HepG2 (cell line): ENCODE measurements at regions not wholly inside any gene's neighbourhood (a gene's known extent, or its start where the extent isn't known, plus 50 kb on each side); places are given as distances from the start of the nearest gene placed in this dataset.
A peak's percentile ranks its signal among the peaks of the same experiment; 100 is the strongest.

Experiments used
- NFATC3 ChIP-seq: sonication (generic); formaldehyde crosslinking; IDR thresholded peaks from 2 replicates; pipeline ENCODE4 v1.5.1; 2020; ENCODE audit warnings: mild to moderate bottlenecking, missing genetic modification reagents
- SNRNP70 ChIP-seq: fragments of 200-400 bp; formaldehyde crosslinking; IDR thresholded peaks from 2 replicates; pipeline ENCODE4 v1.6.1; 2017; ENCODE audit warnings: mild to moderate bottlenecking, low read depth, low read length, moderate library complexity
- ZKSCAN5 ChIP-seq: sonication (generic); formaldehyde crosslinking; IDR thresholded peaks from 2 replicates; pipeline ENCODE4 v1.5.1; 2020; ENCODE audit warnings: mild to moderate bottlenecking, missing genetic modification reagents
- ZNF350 ChIP-seq: sonication (generic); formaldehyde crosslinking; IDR thresholded peaks from 2 replicates; pipeline ENCODE4 v1.4.0; 2020; ENCODE audit warnings: mild to moderate bottlenecking, low read depth, missing genetic modification reagents, borderline replicate concordance
- ZNF354B ChIP-seq: sonication (generic); formaldehyde crosslinking; IDR thresholded peaks from 2 replicates; pipeline ENCODE4 v1.8.0; 2022; ENCODE audit warnings: mild to moderate bottlenecking, missing genetic modification reagents
- TF ChIP-seq, protein P1 (sequence below): sonication (generic); formaldehyde crosslinking; IDR thresholded peaks from 2 replicates; pipeline ENCODE4 v1.4.0; 2020; ENCODE audit warnings: missing genetic modification reagents, borderline replicate concordance
- TF ChIP-seq, protein P2 (sequence below): sonication (generic); formaldehyde crosslinking; IDR thresholded peaks from 2 replicates; pipeline ENCODE4 v1.5.0; 2020; ENCODE audit warnings: mild to moderate bottlenecking, missing genetic modification reagents
- TF ChIP-seq, protein P3 (sequence below): IDR thresholded peaks from 2 replicates; pipeline ENCODE4 v1.6.1; 2012; ENCODE audit warnings: inconsistent platforms
- TF ChIP-seq, protein P4 (sequence below): sonication (generic); formaldehyde crosslinking; IDR thresholded peaks from 2 replicates; pipeline ENCODE4 v1.8.0; 2022; ENCODE audit warnings: mild to moderate bottlenecking, missing genetic modification reagents, borderline replicate concordance
- TF ChIP-seq, protein P5 (sequence below): sonication (generic); formaldehyde crosslinking; IDR thresholded peaks from 2 replicates; pipeline ENCODE4 v1.8.0; 2023; ENCODE audit warnings: mild to moderate bottlenecking, missing genetic modification reagents
- TF ChIP-seq, protein P6 (sequence below): sonication (generic); formaldehyde crosslinking; IDR thresholded peaks from 2 replicates; pipeline ENCODE4 v1.9.0; 2022; ENCODE audit warnings: low read depth, missing genetic modification reagents
- TF ChIP-seq, protein P7 (sequence below), 2 experiments: sonication (generic) in 1 of 2; formaldehyde crosslinking in 1 of 2; IDR thresholded peaks; 2 replicates each; pipeline versions ENCODE4 v1.4.0 to v1.6.1; 2016 to 2020; ENCODE audit warnings: borderline replicate concordance in 1 of 2, low read depth in 1 of 2, mild to moderate bottlenecking in 1 of 2, missing genetic modification reagents in 1 of 2

DNA sequence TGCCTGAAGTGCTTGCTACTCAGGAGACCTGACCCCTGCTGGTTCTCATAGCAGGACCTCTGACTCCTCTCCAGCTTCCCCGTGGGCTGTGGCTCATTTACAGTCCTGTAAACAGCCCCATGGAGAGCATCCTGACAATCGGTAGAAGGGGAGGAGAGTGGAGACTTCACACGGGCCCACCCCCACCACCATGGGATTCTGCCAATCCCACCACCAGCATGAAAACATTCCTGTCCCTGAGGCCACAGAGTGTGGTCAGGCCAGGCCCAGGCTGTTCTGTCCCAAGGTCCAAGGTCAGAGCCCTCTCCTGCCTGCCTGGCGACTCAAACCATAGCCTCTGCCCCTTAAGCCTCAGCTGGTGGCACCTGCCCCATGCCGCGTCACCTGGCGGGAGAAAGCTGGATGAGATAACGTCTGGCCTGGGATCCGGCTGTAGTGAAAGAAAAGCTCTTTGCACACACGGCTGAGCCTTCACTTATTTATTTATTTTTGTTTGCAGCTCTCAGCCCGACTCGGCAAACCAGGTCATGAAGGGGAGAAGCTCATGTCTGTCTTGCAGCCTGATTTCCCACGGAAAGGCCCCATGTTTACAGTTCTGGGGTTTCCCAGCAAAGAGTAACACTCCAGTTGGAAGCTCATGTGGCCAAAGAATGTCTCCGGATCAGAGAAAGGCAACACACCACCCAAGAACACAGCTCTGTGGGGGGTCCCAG, 293.6 kb upstream of the ZMIZ1 start (continued):
- TF ChIP-seq, protein P1, sequence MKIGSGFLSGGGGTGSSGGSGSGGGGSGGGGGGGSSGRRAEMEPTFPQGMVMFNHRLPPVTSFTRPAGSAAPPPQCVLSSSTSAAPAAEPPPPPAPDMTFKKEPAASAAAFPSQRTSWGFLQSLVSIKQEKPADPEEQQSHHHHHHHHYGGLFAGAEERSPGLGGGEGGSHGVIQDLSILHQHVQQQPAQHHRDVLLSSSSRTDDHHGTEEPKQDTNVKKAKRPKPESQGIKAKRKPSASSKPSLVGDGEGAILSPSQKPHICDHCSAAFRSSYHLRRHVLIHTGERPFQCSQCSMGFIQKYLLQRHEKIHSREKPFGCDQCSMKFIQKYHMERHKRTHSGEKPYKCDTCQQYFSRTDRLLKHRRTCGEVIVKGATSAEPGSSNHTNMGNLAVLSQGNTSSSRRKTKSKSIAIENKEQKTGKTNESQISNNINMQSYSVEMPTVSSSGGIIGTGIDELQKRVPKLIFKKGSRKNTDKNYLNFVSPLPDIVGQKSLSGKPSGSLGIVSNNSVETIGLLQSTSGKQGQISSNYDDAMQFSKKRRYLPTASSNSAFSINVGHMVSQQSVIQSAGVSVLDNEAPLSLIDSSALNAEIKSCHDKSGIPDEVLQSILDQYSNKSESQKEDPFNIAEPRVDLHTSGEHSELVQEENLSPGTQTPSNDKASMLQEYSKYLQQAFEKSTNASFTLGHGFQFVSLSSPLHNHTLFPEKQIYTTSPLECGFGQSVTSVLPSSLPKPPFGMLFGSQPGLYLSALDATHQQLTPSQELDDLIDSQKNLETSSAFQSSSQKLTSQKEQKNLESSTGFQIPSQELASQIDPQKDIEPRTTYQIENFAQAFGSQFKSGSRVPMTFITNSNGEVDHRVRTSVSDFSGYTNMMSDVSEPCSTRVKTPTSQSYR (CRISPR knock-in tag) = peak; percentile 51; the same call in 1 of the 2 replicates
- TF ChIP-seq, protein P2, sequence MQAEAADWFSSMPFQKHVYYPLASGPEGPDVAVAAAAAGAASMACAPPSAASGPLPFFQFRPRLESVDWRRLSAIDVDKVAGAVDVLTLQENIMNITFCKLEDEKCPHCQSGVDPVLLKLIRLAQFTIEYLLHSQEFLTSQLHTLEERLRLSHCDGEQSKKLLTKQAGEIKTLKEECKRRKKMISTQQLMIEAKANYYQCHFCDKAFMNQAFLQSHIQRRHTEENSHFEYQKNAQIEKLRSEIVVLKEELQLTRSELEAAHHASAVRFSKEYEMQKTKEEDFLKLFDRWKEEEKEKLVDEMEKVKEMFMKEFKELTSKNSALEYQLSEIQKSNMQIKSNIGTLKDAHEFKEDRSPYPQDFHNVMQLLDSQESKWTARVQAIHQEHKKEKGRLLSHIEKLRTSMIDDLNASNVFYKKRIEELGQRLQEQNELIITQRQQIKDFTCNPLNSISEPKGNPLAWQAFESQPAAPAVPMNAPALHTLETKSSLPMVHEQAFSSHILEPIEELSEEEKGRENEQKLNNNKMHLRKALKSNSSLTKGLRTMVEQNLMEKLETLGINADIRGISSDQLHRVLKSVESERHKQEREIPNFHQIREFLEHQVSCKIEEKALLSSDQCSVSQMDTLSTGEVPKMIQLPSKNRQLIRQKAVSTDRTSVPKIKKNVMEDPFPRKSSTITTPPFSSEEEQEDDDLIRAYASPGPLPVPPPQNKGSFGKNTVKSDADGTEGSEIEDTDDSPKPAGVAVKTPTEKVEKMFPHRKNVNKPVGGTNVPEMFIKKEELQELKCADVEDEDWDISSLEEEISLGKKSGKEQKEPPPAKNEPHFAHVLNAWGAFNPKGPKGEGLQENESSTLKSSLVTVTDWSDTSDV = no peak
- TF ChIP-seq, protein P3, sequence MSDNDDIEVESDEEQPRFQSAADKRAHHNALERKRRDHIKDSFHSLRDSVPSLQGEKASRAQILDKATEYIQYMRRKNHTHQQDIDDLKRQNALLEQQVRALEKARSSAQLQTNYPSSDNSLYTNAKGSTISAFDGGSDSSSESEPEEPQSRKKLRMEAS = peak; percentile 50; the same call in 1 of the 2 replicates
- TF ChIP-seq ZNF354B (CRISPR knock-in tag) (no peak), NFATC3 (no peak), ZKSCAN5 (no peak), SNRNP70 (no peak), ZNF350 (CRISPR knock-in tag) (no peak)
- TF ChIP-seq, protein P4, sequence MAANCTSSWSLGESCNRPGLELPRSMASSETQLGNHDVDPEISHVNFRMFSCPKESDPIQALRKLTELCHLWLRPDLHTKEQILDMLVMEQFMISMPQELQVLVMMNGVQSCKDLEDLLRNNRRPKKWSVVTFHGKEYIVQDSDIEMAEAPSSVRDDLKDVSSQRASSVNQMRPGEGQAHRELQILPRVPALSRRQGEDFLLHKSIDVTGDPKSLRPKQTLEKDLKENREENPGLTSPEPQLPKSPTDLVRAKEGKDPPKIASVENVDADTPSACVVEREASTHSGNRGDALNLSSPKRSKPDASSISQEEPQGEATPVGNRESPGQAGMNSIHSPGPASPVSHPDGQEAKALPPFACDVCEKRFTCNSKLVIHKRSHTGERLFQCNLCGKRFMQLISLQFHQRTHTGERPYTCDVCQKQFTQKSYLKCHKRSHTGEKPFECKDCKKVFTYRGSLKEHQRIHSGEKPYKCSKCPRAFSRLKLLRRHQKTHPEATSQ = no peak
- TF ChIP-seq, protein P5, sequence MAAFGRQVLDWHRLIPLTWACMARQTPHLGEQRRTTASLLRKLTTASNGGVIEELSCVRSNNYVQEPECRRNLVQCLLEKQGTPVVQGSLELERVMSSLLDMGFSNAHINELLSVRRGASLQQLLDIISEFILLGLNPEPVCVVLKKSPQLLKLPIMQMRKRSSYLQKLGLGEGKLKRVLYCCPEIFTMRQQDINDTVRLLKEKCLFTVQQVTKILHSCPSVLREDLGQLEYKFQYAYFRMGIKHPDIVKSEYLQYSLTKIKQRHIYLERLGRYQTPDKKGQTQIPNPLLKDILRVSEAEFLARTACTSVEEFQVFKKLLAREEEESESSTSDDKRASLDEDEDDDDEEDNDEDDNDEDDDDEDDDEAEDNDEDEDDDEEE (CRISPR knock-in tag) = 0 out of 2 replicates have a peak, but pooled peaks have one; percentile 50
- TF ChIP-seq, protein P6, sequence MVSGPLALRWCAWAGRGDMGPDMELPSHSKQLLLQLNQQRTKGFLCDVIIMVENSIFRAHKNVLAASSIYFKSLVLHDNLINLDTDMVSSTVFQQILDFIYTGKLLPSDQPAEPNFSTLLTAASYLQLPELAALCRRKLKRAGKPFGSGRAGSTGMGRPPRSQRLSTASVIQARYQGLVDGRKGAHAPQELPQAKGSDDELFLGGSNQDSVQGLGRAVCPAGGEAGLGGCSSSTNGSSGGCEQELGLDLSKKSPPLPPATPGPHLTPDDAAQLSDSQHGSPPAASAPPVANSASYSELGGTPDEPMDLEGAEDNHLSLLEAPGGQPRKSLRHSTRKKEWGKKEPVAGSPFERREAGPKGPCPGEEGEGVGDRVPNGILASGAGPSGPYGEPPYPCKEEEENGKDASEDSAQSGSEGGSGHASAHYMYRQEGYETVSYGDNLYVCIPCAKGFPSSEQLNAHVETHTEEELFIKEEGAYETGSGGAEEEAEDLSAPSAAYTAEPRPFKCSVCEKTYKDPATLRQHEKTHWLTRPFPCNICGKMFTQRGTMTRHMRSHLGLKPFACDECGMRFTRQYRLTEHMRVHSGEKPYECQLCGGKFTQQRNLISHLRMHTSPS (CRISPR knock-in tag) = peak; percentile 94
- TF ChIP-seq, protein P7, sequence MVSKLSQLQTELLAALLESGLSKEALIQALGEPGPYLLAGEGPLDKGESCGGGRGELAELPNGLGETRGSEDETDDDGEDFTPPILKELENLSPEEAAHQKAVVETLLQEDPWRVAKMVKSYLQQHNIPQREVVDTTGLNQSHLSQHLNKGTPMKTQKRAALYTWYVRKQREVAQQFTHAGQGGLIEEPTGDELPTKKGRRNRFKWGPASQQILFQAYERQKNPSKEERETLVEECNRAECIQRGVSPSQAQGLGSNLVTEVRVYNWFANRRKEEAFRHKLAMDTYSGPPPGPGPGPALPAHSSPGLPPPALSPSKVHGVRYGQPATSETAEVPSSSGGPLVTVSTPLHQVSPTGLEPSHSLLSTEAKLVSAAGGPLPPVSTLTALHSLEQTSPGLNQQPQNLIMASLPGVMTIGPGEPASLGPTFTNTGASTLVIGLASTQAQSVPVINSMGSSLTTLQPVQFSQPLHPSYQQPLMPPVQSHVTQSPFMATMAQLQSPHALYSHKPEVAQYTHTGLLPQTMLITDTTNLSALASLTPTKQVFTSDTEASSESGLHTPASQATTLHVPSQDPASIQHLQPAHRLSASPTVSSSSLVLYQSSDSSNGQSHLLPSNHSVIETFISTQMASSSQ (IDR thresholded peaks at IDR 0.05; ENCODE audit: low read depth) = 0 out of 2 replicates have a peak, but pooled peaks have one; percentile 6
- TF ChIP-seq, protein P7 (CRISPR knock-in tag; IDR thresholded peaks at IDR 0.05; ENCODE audit: borderline replicate concordance) = no peak; the same call in 1 of the 2 replicates
